PFSK-1 (cell line): ENCODE measurements at regions not wholly inside any gene's neighbourhood (a gene's known extent, or its start where the extent isn't known, plus 50 kb on each side); places are given as distances from the start of the nearest gene placed in this dataset.

Experiments used
- FOXP2 ChIP-seq: optimal IDR thresholded peaks from 2 replicates; pipeline ENCODE3; 2011; ENCODE audit warnings: borderline replicate concordance, control low read depth, inconsistent platforms; ENCODE audit not compliant: insufficient read depth; ENCODE audit errors: extremely low read length, extremely low read depth
- POLR2AphosphoS5 ChIP-seq: IDR thresholded peaks from 2 replicates; pipeline ENCODE4 v1.6.1; 2012; ENCODE audit warnings: low read depth, mild to moderate bottlenecking, control low read depth, low read length, moderate library complexity
- SIN3A ChIP-seq: IDR thresholded peaks from 2 replicates; pipeline ENCODE4 v1.6.1; 2012; ENCODE audit warnings: mild to moderate bottlenecking, low read length, moderate library complexity, borderline replicate concordance; ENCODE audit not compliant: insufficient read depth
- TAF1 ChIP-seq: IDR thresholded peaks from 2 replicates; pipeline ENCODE4 v1.6.1; 2012; ENCODE audit warnings: low read length, control low read depth, borderline replicate concordance; ENCODE audit not compliant: insufficient read depth
- TF ChIP-seq, protein P1 (sequence below), 2 experiments: IDR thresholded peaks; 2 replicates each; pipeline versions ENCODE4 v1.6.1 to v1.8.0; 2011 to 2012; ENCODE audit warnings: low read depth in 2 of 2, low read length in 2 of 2, control low read depth in 1 of 2, inconsistent platforms in 1 of 2, mild to moderate bottlenecking in 1 of 2, moderate library complexity in 1 of 2; ENCODE audit not compliant: insufficient read depth in 1 of 2

DNA sequence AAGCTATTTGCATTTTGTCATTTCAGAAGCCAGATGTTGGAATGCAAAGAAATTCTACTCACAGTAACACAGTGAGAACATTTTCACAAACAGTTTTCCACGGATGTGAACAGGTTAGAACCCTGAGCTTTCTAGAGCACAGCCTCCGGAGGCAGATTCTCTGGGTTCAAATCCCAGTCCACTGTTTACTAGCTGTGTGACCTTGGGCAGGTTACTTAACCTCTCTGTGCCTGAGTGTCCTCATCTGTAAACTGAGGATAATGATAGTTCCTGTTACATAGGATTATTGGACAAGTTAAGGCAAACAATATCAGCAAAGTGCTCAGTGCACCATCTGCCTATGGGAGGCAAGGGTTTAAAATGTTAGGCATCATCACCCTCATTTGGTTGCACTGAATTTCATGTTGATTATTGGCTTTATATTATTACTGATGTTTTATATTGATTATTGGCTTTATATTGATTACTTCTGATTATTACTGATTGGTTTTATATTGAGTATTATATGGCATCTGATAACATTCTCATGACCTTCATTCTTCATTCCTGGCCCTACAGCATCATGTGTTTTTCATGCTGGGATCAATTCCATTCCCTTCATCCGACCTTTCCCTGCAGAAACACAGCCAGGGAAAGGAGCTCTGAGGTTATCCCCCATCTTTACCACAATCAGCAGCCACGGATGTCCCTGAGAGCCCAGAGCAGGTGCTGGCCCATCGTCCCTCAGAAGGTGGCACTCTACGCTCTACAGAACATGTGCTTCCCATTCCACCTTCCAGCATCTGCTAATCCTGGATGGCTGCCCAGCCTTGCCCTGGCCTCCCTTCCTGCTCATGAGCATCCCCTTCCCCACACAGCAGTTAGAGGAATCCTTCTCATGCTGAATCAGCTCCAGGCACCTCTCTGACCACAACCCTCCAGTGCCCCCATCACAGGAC is 283.1 kb downstream of the PREX1 start:
- no peak for TF ChIP-seq TAF1
- TF ChIP-seq SIN3A = no peak
- TF ChIP-seq FOXP2 = no peak
- TF ChIP-seq POLR2AphosphoS5 = no peak
- TF ChIP-seq, protein P1, sequence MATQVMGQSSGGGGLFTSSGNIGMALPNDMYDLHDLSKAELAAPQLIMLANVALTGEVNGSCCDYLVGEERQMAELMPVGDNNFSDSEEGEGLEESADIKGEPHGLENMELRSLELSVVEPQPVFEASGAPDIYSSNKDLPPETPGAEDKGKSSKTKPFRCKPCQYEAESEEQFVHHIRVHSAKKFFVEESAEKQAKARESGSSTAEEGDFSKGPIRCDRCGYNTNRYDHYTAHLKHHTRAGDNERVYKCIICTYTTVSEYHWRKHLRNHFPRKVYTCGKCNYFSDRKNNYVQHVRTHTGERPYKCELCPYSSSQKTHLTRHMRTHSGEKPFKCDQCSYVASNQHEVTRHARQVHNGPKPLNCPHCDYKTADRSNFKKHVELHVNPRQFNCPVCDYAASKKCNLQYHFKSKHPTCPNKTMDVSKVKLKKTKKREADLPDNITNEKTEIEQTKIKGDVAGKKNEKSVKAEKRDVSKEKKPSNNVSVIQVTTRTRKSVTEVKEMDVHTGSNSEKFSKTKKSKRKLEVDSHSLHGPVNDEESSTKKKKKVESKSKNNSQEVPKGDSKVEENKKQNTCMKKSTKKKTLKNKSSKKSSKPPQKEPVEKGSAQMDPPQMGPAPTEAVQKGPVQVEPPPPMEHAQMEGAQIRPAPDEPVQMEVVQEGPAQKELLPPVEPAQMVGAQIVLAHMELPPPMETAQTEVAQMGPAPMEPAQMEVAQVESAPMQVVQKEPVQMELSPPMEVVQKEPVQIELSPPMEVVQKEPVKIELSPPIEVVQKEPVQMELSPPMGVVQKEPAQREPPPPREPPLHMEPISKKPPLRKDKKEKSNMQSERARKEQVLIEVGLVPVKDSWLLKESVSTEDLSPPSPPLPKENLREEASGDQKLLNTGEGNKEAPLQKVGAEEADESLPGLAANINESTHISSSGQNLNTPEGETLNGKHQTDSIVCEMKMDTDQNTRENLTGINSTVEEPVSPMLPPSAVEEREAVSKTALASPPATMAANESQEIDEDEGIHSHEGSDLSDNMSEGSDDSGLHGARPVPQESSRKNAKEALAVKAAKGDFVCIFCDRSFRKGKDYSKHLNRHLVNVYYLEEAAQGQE (IDR thresholded peaks at IDR 0.05; ENCODE audit: insufficient read depth in 1 of 2, low read depth in 2 of 2, low read length in 2 of 2) = no peak

DNA sequence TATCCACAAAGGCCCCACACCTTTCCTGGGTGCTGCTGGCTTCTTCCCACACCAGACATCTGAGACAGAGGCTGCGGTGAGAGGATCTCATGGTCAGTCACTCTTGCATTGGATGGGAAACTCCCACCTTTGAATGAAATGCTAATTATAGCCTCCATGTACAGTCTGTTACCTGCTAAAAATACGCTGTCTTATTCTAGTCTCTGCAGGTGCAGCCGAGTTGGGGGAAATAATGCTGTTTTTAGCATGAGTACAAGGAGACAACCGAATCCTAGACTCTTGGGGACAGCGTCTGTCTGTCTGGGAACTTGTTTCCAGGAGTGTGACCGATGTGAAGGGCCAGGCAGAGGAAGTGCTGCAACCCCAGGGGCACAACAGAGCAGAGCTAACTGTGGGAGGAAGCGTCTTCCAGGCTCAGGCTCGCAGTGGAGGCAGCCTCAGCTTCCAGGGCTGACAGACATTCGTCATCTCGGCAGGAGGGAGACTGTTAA is 286.2 kb downstream of the PREX1 start:
- no peak for TF ChIP-seq TAF1
- TF ChIP-seq SIN3A = no peak
- TF ChIP-seq POLR2AphosphoS5 = no peak
- TF ChIP-seq FOXP2 = no peak
- TF ChIP-seq, protein P1 (IDR thresholded peaks at IDR 0.05; ENCODE audit: insufficient read depth in 1 of 2, low read depth in 2 of 2, low read length in 2 of 2) = no peak

DNA sequence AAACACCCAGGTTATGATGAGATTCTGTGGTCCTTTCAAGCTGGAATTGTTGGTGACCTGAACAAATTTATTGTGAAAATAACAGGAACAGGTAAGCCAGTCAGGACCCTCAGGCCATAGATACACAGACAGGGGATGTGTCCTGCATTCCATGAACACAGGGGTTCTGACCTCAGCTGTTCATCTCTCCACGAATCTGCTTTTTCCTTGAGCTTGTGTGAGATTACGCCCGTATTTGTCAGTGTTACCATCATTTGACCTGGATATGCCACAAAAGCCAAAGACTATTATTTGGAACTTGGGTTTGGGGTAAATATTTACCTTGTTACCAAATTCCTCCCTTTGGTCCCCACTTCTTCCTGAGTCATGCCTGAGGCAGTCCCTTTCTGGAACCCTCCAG is 288.9 kb downstream of the PREX1 start:
- TF ChIP-seq FOXP2 (no peak), SIN3A (no peak), POLR2AphosphoS5 (no peak), TAF1 (no peak)
- TF ChIP-seq, protein P1 (IDR thresholded peaks at IDR 0.05; ENCODE audit: insufficient read depth in 1 of 2, low read depth in 2 of 2, low read length in 2 of 2) = no peak

DNA sequence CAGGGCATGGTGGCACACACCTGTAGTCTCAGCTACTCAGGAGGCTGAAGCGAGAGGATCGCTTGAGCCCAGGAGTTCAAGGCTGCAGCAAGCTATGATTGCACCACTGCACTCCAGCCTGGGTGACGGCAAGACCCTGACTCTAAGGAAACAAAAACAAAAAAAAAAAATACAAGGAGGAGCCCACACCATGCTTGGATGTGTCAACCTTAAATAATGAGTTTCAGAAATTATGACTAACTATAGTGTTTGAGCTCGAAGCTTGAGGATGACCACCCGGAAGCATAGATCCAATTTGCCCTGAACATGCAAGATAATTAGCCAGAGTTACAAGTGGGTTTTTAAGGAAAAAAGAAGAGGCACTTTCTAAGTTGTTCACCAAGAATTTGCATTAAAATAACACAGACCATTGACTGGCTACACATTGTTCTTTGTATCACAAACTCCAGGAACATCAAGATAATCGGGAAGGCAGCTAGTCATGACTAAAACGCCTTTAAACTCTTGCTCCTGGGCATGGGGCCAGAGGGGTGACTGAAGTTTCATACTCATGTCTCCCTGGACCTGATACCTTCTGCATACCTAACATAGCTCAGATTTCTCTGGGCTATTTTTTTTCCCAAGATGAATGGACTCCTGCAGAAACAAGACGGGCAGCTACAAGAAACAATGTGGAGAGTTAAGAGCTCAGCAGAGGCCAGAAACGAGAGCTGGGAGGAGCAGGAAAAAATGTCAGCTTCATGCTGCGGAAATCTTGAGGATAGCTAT is 289.6 kb downstream of the PREX1 start:
- no peak for TF ChIP-seq SIN3A
- TF ChIP-seq TAF1 = no peak
- TF ChIP-seq FOXP2 = no peak
- TF ChIP-seq, protein P1 (IDR thresholded peaks at IDR 0.05; ENCODE audit: insufficient read depth in 1 of 2, low read depth in 2 of 2, low read length in 2 of 2) = no peak
- TF ChIP-seq POLR2AphosphoS5 = no peak
